ENCODE measurements at regions not wholly inside any gene's neighbourhood (a gene's known extent, or its start where the extent isn't known, plus 50 kb on each side); places are given as distances from the start of the nearest gene placed in this dataset.
"Not testable (repeated sequence)": the region's sequence is repeated elsewhere in the genome, so short reads cannot be mapped to it uniquely, and the experiment has no call there.

DNA sequence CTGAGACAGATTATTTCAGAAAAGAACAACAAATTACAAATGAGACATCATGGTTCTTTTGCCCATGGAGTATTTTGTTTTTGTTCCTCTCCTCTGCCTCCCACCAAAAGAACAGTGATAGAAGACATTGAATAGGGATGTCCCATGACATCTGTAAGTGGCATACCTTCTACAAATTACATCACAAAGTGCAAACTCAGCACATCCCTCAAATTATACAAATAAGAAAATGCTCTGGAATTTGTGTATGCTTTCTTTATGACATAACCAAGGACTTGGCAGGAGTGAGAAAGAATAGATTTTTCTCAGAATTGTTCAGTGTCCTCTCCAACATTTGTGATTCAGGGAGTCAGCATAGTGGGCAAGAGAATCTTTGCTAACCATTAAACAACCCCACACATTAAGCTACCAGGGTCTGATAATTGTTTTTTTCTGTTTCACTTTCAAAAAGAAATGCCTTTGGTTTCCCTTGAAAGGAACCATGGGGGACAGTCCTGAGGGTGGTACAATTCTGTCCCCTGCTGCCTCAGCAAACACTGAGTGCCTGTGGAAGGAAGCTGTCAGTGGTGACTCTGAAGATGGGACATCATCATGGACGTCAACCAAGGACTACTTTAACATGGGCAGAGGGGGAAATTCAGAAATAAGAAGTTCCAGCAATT, 430.3 kb downstream of the AASDHPPT start:
- ATAC-seq, result no peak
- no peak for DNase-seq (ENCODE audit: low spot score)
- intact Hi-C loops (cut with DNase I), result loop anchor here (10.0 kb wide), 1 partner anchor 917 kb away; no protein-coding TSS in a partner anchor

- DNase-seq (ENCODE audit: low spot score), result no peak
- intact Hi-C loops (cut with DNase I), result no loop called here
- ATAC-seq, result no peak
Observed at GRCh38 chr11:106514706-106515105, 437.2 kb downstream of the AASDHPPT start.

DNA sequence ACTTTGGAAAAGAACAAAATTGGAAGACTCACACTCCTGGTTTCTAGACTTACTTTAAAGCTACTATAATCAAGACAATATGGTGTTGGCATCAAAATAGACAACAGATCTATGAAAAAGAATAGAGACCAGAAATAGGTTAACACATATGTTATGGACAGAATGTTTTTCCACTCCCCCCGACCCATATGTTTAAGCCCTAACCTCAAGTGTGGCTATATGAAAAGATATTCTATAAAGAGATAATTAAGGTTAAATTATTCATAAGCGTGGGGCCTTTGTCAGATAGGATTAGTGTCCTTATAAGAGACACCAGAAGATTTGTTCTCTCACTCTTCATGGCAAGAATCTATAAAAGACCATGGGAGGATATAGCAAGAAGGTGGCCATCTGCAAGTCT, 440.0 kb downstream of the AASDHPPT start:
- ATAC-seq, result no peak
- intact Hi-C loops (cut with DNase I), result no loop called here
- DNase-seq (ENCODE audit: low spot score), result no peak

DNA sequence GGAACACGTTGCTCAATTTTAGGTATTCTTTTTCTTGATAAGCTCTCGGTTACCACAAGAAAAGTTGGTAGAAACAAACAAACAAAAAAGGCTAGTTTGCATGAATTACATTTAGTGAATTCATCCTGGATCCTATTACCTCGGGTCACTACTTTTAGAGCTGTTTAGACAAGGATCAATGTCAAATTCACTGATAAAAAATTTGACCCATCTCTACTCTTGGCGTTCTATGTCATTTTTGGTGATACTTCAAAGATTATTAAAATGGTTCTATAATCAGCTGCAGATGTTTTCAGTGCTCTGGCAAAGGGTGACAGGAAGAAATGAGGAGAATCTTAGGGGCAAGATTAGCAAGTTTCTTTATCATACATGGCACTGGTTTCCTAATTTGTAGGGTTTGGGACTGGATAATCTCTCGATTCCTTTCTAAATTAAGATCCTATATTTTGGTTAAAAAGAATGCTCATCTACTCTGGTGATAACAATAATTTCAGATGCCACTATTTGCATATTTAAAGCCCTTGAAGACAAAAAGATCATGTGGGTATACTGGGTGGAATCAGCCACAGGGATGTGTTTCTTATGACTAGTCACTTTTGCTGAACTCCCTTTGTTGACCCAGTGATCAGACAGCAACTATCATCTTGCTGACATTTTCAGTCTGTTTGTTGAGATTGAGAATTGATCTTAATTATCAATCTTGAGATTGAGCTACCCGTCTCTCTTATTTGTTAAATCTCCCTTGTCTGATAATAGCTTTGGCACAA, 442.9 kb downstream of the AASDHPPT start:
- DNase-seq (ENCODE audit: low spot score) (no peak), ATAC-seq (no peak)
- intact Hi-C loops (cut with DNase I), result no loop called here

DNA sequence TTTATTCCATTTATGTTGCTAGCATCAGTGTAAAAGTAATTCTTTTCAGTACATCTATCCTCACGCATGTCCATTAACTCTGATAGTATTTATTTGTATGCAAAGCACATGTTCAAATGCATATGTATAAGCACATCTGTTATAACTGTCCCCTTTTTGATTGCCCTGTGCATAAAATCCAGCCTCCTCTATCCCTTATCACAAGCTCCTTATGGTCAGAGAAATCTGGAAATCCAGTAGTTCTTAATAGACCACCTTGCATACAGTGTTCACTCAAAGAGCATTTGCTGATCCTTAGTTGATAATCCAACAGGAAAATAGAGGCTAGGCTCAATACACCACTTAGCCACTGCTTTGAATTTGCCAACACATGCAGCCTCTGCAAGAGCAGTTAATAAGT, 443.5 kb downstream of the AASDHPPT start:
- intact Hi-C loops (cut with DNase I), result no loop called here
- ATAC-seq (no peak), DNase-seq (ENCODE audit: low spot score) (no peak)

DNA sequence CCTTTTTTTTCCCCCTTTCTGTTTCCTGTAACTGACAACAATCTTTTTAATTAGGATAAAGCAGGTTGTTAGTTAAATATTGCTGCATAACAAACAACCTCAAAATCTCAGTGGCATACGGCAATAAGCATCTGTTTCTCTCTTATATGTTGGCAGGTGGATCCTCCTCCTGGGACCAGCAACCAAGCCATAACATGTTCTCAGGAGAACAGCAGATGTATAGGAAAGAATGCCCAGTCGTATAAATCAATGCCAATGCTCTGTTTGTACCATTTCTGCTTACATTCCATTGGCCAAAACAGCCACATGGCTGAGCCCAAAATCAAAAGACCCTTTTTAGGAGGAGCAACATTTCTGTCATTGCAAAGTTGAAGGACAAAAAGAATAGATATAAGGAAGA, 445.7 kb downstream of the AASDHPPT start:
- ATAC-seq (no peak), DNase-seq (ENCODE audit: low spot score) (no peak)
- intact Hi-C loops (cut with DNase I), result no loop called here

GRCh38 chr11:106523921-106524320, 446.5 kb downstream of the AASDHPPT start:
- ATAC-seq (no peak), DNase-seq (ENCODE audit: low spot score) (no peak)
- intact Hi-C loops (cut with DNase I), result no loop called here

DNA sequence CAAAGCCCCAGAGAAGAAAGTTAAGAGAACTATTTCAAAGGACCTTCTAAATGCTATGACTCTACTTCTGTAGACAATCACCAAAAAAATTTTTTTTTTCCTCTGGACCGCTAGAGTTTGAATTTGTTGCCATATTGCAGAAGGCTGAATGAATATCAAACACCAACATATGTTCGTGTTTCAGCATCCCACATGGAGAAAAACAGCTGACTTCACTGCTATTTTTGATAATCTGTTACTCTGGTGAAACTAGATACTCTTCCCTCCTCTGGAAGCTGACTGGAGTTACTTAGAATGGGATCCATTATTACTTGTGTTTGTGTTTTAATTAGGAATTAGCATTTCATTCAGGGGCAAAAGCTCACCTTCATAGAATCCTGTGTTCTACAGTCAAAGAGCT, 447.0 kb downstream of the AASDHPPT start:
- DNase-seq (ENCODE audit: low spot score), result no peak
- ATAC-seq, result no peak
- intact Hi-C loops (cut with DNase I), result no loop called here

DNA sequence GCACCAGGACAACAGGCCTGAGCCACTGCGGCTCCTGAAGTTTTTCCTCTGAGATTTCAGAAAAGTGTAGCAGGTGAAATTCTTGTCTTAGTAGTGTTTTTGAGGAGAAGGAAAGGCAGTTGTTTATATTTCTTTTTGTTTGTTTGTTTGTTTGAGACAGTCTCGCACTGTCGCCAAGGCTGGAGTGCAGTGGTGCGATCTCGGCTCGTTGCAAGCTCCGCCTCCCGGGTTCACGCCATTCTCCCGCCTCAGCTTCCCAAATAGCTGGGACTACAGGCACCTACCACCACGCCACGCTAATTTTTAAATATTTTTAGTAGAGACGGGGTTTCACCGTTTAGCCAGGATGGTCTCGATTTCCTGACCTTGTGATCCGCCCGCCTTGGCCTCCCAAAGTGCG, 454.2 kb downstream of the AASDHPPT start:
- DNase-seq (ENCODE audit: low spot score); ATAC-seq; intact Hi-C loops (cut with DNase I): not testable (repeated sequence)

DNA sequence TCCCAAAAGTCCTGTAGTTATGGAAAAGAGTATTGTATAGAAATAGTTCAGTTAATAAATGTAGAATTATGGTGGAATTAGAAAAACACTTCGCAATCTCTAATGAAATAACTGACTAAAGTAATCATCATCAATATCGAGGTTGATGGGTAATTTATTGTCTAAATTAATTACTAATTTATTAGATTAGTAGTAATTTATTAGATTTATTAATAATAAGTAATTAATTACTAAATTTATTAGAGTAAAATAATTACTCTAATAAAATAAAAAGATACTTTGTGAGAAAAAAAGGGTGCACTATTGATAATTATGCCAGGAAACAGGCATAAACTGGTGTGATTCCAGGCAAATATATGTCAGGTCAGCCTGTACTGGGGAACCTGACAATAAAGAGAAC, 455.6 kb downstream of the AASDHPPT start:
- intact Hi-C loops (cut with DNase I), result no loop called here
- DNase-seq (ENCODE audit: low spot score) (no peak), ATAC-seq (no peak)

DNA sequence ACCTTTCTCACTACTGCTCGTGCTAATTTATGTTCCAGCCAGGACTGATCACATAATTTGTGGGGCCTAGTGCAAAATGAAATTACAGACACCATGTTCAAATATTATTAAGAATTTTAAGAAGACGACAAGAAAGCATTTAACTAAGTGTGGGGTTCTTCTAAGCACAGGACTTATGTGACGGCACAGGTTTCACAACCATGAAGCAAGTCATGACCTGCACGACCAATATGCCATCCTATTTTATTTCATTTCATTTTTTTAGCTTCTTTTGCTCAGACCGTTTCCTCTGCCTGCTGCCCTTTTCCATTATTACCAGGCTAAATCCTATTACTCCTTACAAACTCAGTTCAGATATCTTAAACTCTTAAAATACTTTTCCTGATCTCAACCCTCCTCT, 462.5 kb downstream of the AASDHPPT start:
- ATAC-seq (no peak), DNase-seq (ENCODE audit: low spot score) (no peak)
- intact Hi-C loops (cut with DNase I), result no loop called here

- ATAC-seq (no peak), DNase-seq (ENCODE audit: low spot score) (no peak)
- intact Hi-C loops (cut with DNase I), result no loop called here
Observed at GRCh38 chr11:106548406-106548805, 469.9 kb downstream of the GUCY1A2 start.

DNA sequence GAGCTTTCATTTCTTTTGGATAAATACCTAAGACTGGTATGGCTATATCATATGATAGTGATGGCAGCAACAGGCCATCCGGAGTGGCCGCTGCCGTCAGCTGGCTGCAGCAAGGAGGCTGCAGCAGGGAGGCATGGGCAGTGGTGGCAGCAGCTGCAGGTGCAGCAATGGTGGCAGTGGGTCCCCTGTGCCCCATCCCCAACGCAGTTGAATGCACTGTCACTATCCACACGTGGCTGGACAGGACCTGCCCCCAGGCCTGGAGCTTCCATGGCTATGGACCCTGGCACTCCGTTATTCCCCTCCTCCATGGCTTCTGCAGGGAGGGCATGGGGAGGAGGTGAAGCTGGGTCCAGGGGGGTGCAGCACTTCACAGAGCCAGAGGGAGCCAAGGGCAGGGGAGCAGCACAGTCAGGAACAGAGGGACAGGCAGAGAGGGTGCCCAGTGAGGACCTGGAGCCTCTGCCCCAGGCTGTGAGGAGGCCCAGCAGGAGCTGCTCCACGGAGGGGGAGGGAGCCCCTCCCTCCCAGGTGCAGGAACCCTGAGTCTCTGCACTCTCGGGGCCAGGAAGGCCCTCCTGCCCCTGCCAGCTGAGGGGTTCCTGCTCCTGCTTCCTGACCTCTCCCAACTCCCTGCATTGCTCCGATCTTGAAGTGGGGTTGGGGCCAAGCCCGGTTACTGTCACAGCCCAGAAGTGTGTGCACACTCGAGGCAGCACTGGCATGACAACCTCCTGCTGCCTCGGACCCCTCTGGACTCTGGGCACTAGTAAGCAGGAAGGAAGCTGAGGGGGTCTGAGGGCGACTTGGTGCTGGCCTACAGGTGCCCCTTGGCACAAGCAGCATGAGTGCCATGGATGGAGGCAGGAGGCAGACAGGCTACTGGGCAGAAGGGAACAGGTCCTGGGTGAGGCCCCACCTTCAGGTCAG, 466.3 kb downstream of the GUCY1A2 start:
- intact Hi-C loops (cut with DNase I), result no loop called here
- peak; percentile 10 for ATAC-seq

DNA sequence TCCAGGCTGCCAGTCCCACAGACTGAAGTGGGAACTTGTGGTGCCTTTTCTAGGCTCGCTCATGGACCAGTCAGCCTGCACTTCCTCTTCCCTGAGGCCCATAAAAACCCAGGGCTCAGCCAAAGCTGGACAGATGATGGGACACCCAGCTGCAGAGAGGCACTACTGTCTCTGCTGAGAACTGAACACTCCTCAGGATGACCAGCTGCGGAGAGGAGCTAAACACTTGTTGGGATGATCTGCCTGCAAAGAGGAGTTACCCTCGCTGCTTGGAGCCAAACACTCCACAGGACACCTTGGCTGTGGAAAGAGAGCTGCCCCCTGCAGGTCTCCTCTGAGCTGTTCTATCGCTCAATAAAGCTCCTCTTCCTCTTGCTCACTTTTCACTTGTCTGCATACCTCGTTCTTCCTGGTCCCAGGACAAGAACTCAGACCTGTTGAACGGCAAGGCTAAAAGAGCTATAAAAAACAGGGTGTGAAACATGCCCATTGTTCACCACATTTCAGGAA, 465.5 kb downstream of the GUCY1A2 start:
- intact Hi-C loops (cut with DNase I), result no loop called here
- ATAC-seq, result peak; percentile 13
- no peak for DNase-seq (ENCODE audit: low spot score)

More for the DNA sequence above, 466.3 kb downstream of the GUCY1A2 start:
- peak; percentile 31 for DNase-seq (ENCODE audit: low spot score)

DNA sequence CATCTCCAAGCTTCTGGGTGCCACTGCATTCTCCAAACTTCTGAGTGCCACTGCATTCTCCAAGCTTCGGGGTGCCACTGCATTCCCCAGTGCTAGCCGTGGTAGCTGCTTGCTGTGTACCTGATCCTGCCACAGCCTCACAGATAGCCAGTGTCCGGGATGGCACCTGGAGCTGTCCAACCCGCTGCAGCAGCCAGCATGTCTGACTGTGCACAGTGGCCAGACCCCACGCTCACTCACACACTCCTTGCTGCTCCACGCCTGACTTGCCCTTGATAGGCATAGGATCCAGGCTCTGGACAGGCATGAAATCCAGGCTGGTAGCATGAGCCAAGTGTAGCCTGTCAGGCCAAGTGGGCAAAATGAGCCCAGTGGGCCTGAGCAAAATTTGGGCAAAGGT, 465.0 kb downstream of the GUCY1A2 start:
- ATAC-seq, result no peak
- intact Hi-C loops (cut with DNase I), result no loop called here
- DNase-seq (ENCODE audit: low spot score), result peak; percentile 39

DNA sequence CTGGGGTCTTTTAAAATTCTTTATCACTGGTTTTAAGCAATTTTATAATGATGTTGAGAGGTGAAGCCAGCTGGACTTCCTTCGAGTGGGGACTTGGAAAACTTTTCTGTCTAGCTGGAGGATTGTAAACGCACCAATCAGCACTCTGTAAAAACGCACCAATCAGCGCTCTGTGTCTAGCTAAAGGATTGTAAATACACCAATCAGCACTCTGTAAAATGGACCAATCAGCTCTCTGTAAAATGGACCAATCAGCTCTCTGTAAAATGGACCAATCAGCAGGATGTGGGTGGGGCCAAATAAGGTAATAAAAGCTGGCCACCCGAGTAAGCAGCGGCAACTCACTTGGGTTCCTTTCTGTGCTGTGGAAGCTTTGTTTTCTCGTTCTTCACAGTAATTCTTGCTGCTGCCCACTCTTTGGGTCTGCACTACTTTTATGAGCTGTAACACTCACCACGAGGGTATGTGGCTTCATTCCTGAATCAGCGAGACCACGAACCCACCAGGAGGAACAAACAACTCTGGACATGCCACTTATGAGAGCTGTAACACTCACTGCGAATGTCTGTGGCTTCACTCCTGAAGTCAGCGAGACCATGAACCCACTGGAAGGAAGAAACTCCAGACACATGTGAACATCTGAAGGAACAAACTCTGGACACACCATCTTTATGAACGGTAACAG, 462.6 kb downstream of the GUCY1A2 start:
- intact Hi-C loops (cut with DNase I); ATAC-seq; DNase-seq (ENCODE audit: low spot score): not testable (repeated sequence)

GRCh38 chr11:106565326-106565725, 452.9 kb downstream of the GUCY1A2 start:
- ATAC-seq (no peak), DNase-seq (ENCODE audit: low spot score) (no peak)
- intact Hi-C loops (cut with DNase I), result no loop called here

DNA sequence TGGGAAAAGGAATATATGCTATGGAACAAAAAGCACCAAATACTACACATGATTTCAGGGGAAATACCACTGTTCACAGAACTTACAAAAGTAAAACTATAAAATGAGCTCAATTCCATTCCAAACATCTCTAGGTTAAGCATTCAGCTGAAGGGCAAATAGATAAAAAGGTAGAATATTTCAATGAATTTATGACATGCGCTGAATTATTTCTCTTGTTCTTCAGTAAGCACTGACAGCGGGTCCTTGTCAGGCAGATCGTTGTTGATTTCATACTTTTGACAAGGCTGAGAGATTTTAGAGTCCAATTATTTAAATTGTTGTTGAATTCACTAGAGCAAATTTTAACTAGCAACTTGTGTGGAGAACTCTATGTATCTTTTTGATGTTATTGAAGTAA, 449.6 kb downstream of the GUCY1A2 start:
- intact Hi-C loops (cut with DNase I), result no loop called here
- no peak for ATAC-seq
- DNase-seq (ENCODE audit: low spot score), result no peak

DNA sequence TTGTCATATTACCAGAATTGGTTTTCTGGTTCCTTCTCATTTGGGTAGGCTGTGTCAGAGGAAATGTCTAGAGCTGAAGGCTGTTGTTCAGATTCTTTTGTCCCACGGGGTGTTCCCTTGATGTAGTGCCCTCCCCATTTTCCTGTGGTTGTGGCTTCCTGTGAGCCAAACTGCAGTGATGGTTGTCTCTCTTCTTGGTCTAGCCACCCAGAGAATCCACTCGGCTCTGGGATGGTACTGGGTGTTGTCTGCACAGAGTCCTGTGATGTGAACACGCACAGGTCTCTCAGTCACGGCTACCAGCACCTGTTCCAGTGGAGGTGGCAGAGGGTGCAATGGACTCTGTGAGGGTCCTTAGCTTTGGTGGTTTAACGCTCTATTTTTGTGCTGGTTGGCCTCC, 440.9 kb downstream of the GUCY1A2 start:
- DNase-seq (ENCODE audit: low spot score); ATAC-seq; intact Hi-C loops (cut with DNase I): not testable (repeated sequence)
